SK-N-MC (cell line): ENCODE measurements at regions not wholly inside any gene's neighbourhood (a gene's known extent, or its start where the extent isn't known, plus 50 kb on each side); places are given as distances from the start of the nearest gene placed in this dataset.

Source experiments
- DNase-seq: peaks from one replicate; pipeline ENCODE4 v3.0.0-alpha.2; 2011; ENCODE audit warnings: low read depth, low spot score
- H3K27ac ChIP-seq: fragments of 200-600 bp; sonication (generic); 2 replicates; pipeline ENCODE4 v1.5.1; 2016; ENCODE audit warnings: mixed run types
- H3K36me3 ChIP-seq: fragments of 200-600 bp; sonication (generic); 2 replicates; pipeline ENCODE4 v1.6.1; 2017; ENCODE audit warnings: antibody characterized with exemption, low read length, mixed read lengths; ENCODE audit not compliant: insufficient read depth
- H3K4me3 ChIP-seq: fragments of 200-600 bp; sonication (generic); 2 replicates; pipeline ENCODE4 v1.5.1; 2016
- H3K9ac ChIP-seq: fragments of 200-600 bp; sonication (generic); 2 replicates; pipeline ENCODE4 v1.8.0; 2017; ENCODE audit warnings: mixed run types, mixed read lengths; ENCODE audit not compliant: insufficient read length
- H3K9me3 ChIP-seq: fragments of 200-600 bp; sonication (generic); 2 replicates; pipeline ENCODE4 v1.6.1; 2017; ENCODE audit warnings: low read depth, mild to moderate bottlenecking, antibody characterized with exemption, low read length, moderate library complexity, mixed read lengths
- EZH2 ChIP-seq: fragments of 200-600 bp; sonication (generic); IDR thresholded peaks from one replicate; pipeline ENCODE4 v1.6.1; 2017; ENCODE audit warnings: antibody characterized with exemption
- FOXP2 ChIP-seq: optimal IDR thresholded peaks from 2 replicates; pipeline ENCODE3; 2011; ENCODE audit warnings: mild to moderate bottlenecking, moderate library complexity; ENCODE audit not compliant: insufficient read depth; ENCODE audit errors: extremely low read length, control extremely low read depth
- POLR2AphosphoS5 ChIP-seq: IDR thresholded peaks from 2 replicates; pipeline ENCODE4 v1.6.1; 2012; ENCODE audit warnings: mild to moderate bottlenecking, low read depth, low read length, borderline replicate concordance

- no peak overlapping the region for H3K9ac ChIP-seq
- no peak overlapping the region for H3K27ac ChIP-seq
- H3K36me3 ChIP-seq: no peaks in the 10 kb centered on the region
- no peak for DNase-seq
- H3K4me3 ChIP-seq: no peak overlapping the region
- TF ChIP-seq FOXP2 (no peak), POLR2AphosphoS5 (no peak), EZH2 (no peak)
- H3K9me3 ChIP-seq: no peaks in the 10 kb centered on the region
Measured at GRCh38 chr5:159605585-159605984, 275.3 kb upstream of the IL12B start.

- H3K36me3 ChIP-seq: no peaks in the 10 kb centered on the region
- no peak overlapping the region for H3K9ac ChIP-seq
- DNase-seq: no peak
- no peak overlapping the region for H3K4me3 ChIP-seq
- no peaks in the 10 kb centered on the region for H3K9me3 ChIP-seq
- H3K27ac ChIP-seq: no peak overlapping the region
- TF ChIP-seq POLR2AphosphoS5 (no peak), EZH2 (no peak), FOXP2 (no peak)
Measured at GRCh38 chr5:159609359-159609758, 279.1 kb upstream of the IL12B start.

- no peak overlapping the region for H3K4me3 ChIP-seq
- no peak overlapping the region for H3K27ac ChIP-seq
- no peak overlapping the region for H3K9ac ChIP-seq
- no peaks in the 10 kb centered on the region for H3K36me3 ChIP-seq
- DNase-seq: no peak
- no peaks in the 10 kb centered on the region for H3K9me3 ChIP-seq
- TF ChIP-seq FOXP2: no peak
- TF ChIP-seq POLR2AphosphoS5: no peak
- no peak for TF ChIP-seq EZH2
Measured at GRCh38 chr5:159610966-159611579, 280.8 kb upstream of the IL12B start.

- DNase-seq: no peak
- TF ChIP-seq EZH2: no peak
- no peak for TF ChIP-seq POLR2AphosphoS5
- no peak for TF ChIP-seq FOXP2
Measured at GRCh38 chr5:159616952-159617351, 286.7 kb upstream of the IL12B start.

GRCh38 chr5:159619826-159620225, 289.5 kb upstream of the IL12B start:
- Histone ChIP-seq H3K27ac (no peak overlapping the region), H3K4me3 (no peak overlapping the region), H3K36me3 (no peaks in the 10 kb centered on the region), H3K9me3 (no peaks in the 10 kb centered on the region), H3K9ac (no peak overlapping the region)
- DNase-seq: no peak
- TF ChIP-seq EZH2 (no peak), POLR2AphosphoS5 (no peak)

More at GRCh38 chr5:159616952-159617351, 286.7 kb upstream of the IL12B start:
- Histone ChIP-seq H3K9me3 (no peaks in the 10 kb centered on the region), H3K27ac (no peak overlapping the region), H3K36me3 (no peaks in the 10 kb centered on the region), H3K9ac (no peak overlapping the region), H3K4me3 (no peak overlapping the region)

GRCh38 chr5:159620853-159621540, 290.7 kb upstream of the IL12B start:
- DNase-seq: no peak
- no peak overlapping the region for H3K27ac ChIP-seq

GRCh38 chr5:159628703-159629102, 287.6 kb upstream of the ADRA1B start:
- Histone ChIP-seq H3K9me3 (no peaks in the 10 kb centered on the region), H3K36me3 (no peaks in the 10 kb centered on the region), H3K27ac (no peak overlapping the region), H3K4me3 (no peak overlapping the region), H3K9ac (no peak overlapping the region)
- no peak for TF ChIP-seq POLR2AphosphoS5
- no peak for TF ChIP-seq EZH2
- no peak for TF ChIP-seq FOXP2
- DNase-seq: no peak

More at GRCh38 chr5:159620853-159621540, 290.7 kb upstream of the IL12B start:
- Histone ChIP-seq H3K9me3 (no peaks in the 10 kb centered on the region), H3K9ac (no peak overlapping the region), H3K4me3 (no peak overlapping the region), H3K36me3 (no peaks in the 10 kb centered on the region)
- TF ChIP-seq EZH2: no peak

- DNase-seq: no peak
- no peaks in the 10 kb centered on the region for H3K9me3 ChIP-seq
- H3K9ac ChIP-seq: no peak overlapping the region
- H3K36me3 ChIP-seq: no peaks in the 10 kb centered on the region
- TF ChIP-seq EZH2 (no peak), FOXP2 (no peak), POLR2AphosphoS5 (no peak)
- no peak overlapping the region for H3K27ac ChIP-seq
- no peak overlapping the region for H3K4me3 ChIP-seq
Measured at GRCh38 chr5:159629158-159629557, 287.1 kb upstream of the ADRA1B start.

GRCh38 chr5:159630545-159630944, 285.7 kb upstream of the ADRA1B start:
- no peak for TF ChIP-seq POLR2AphosphoS5
- no peak for TF ChIP-seq FOXP2
- TF ChIP-seq EZH2: no peak
- no peak for DNase-seq

More at GRCh38 chr5:159630545-159630944, 285.7 kb upstream of the ADRA1B start:
- no peak overlapping the region for H3K27ac ChIP-seq
- H3K9ac ChIP-seq: no peak overlapping the region
- H3K9me3 ChIP-seq: no peaks in the 10 kb centered on the region
- no peaks in the 10 kb centered on the region for H3K36me3 ChIP-seq
- no peak overlapping the region for H3K4me3 ChIP-seq
